VCaP (cell line): ENCODE measurements at regions not wholly inside any gene's neighbourhood (a gene's known extent, or its start where the extent isn't known, plus 50 kb on each side); places are given as distances from the start of the nearest gene placed in this dataset.

Experiments used
- H3K27ac ChIP-seq: fragments of 450-650 bp; 2 replicates; pipeline ENCODE4 v1.5.1; 2017
- TF ChIP-seq, protein P1 (sequence below): fragments of 450-650 bp; conservative IDR thresholded peaks from 2 replicates; pipeline ENCODE4 v1.5.1; 2017; ENCODE audit warnings: mild to moderate bottlenecking, moderate library complexity

DNA sequence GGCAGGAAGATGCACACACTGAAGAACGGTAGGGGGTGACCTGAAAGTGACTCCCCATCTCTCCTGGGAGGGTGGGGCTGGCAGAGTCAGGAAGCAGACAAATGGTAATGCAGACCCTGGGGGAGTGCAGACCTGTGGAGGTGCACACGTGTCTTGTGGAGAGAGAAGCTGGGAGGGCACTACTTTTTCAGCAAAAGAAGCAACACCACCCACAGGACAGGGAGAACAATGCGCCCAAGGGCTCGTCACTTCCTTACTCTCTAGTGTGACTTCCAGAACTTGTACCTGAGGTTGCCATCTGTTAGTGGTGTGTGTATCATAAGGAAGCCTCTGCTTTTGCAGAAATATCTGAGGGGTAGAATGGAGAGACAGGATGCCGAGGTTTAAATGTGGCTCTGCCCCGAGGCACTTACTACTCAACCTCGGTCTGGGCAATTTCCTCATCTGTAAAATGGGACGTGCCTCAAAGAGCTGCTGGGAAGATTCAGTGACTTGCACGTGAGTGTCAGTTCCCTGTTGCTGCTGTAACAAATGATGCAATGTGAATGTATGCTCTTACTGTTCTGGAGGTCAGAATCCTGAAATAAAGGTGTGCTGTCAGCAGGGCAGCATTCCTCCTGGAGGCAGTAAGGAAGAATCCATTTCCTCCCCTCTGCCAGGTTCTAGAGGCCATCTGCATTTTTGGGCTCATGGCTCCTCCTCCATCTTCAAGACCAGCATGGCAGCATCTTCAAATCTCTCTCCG is 323.4 kb downstream of the SHANK2 start:
- H3K27ac ChIP-seq, result no peak overlapping the region
- TF ChIP-seq, protein P1, sequence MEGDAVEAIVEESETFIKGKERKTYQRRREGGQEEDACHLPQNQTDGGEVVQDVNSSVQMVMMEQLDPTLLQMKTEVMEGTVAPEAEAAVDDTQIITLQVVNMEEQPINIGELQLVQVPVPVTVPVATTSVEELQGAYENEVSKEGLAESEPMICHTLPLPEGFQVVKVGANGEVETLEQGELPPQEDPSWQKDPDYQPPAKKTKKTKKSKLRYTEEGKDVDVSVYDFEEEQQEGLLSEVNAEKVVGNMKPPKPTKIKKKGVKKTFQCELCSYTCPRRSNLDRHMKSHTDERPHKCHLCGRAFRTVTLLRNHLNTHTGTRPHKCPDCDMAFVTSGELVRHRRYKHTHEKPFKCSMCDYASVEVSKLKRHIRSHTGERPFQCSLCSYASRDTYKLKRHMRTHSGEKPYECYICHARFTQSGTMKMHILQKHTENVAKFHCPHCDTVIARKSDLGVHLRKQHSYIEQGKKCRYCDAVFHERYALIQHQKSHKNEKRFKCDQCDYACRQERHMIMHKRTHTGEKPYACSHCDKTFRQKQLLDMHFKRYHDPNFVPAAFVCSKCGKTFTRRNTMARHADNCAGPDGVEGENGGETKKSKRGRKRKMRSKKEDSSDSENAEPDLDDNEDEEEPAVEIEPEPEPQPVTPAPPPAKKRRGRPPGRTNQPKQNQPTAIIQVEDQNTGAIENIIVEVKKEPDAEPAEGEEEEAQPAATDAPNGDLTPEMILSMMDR, result no peak

GRCh38 chr11:70930215-70930614 is 322.2 kb downstream of the SHANK2 start:
- TF ChIP-seq, protein P1, result no peak
- H3K27ac ChIP-seq, result no peak overlapping the region

DNA sequence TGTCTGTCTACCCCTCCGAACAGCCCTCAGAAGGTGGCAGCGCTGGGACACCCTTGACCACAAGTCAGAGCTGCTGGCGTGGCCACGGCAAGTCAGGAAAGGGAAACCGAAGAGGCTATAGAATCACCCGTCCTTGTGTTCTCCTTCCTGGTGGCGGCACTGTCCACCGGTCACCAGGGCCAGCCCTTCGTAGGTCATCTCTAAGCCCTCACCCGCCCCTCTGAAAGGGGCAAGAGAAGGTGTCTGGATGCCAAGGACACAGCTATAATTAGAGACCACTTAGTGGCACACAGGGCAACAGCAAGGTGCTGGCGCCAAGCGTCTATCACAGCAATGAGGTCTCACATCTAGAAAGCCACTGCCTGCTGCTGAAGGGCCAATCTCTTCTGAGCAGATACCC is 320.9 kb downstream of the SHANK2 start:
- TF ChIP-seq, protein P1, result no peak
- H3K27ac ChIP-seq, result no peak overlapping the region

DNA sequence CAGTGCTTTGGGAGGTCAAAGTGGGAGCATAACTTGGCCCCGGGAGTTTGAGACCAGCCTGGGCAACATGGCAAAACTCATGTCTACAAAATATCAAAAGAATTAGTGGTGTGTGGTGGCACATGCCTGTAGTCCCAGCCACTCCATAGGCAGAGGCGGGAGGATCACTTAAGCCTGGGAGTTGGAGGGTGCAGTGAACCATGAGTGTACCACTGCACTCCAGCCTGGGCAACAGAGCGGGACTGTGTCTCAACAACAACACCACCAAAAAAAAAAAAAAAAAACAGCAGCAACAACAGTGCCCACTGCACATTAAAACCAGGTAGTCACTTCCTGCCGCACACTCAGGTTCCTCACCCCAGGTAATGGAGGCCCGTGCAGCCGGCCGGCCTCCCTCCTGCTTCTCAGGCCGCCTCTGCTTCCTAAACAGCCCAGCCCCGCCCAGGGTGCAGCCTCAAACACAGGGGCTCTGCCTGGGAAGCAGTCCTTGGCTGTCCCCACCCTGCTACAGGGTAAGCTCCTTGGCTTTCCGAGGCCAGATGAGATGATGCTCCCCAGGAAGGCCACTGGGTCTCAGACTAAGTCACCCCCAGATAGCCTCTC is 318.3 kb downstream of the SHANK2 start:
- TF ChIP-seq, protein P1, result no peak
- no peak overlapping the region for H3K27ac ChIP-seq

GRCh38 chr11:70935006-70935768 is 317.2 kb downstream of the SHANK2 start:
- TF ChIP-seq, protein P1, result no peak

DNA sequence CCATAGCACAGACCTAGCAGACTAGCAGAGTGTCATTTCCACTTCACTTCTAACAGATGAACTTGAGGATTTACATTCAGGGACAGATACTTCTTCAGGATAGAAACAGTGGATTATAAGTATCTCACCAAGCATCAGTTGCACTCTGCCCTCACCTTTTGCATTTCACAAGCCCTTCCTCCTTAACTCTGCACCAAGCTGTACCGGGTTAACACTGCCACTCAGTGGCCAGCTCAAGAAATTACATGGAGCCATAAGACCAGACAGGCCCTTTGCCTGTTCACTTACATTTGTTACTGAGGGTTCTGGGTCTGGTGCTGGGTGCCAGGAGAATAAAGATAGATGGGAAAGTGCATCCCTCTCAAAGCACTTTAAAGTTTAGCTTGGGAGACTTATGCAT is 309.8 kb downstream of the SHANK2 start:
- TF ChIP-seq, protein P1, result peak; percentile 25
- H3K27ac ChIP-seq, result no peak overlapping the region

More at GRCh38 chr11:70935006-70935768, 317.2 kb downstream of the SHANK2 start:
- no peak overlapping the region for H3K27ac ChIP-seq

DNA sequence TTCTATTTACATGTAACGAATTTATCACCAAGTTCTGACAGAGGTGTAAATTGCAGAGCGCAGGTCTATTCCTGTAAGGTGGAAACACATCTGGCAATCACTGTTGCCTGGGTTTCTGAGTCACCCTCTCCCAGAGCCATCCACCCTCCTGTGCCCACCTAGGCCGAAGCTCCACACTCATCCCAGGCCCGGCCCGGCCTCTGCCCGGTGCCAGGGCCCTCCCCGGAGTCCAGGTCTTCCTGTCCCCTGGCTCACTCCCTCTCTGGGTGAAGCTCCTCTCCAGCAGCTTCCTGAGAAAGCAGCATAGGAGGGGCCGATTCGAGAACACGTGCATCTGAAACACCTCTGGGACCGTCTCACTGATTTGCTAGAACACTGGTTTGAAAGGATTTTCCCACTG is 308.2 kb downstream of the SHANK2 start:
- TF ChIP-seq, protein P1, result no peak
- H3K27ac ChIP-seq, result no peak overlapping the region
